CD8-positive, alpha-beta memory T cell (primary cell): ENCODE measurements at regions not wholly inside any gene's neighbourhood (a gene's known extent, or its start where the extent isn't known, plus 50 kb on each side); places are given as distances from the start of the nearest gene placed in this dataset.
A peak's percentile ranks its signal among the peaks of the same experiment; 100 is the strongest.

Source experiments
- CTCF ChIA-PET: fragments of 350-600 bp; sonication (Branson Sonifier 250); formaldehyde crosslinking; loops from one replicate; lab custom pipeline; 2021; ENCODE audit warnings: antibody characterized with exemption; lab: Charles Lee
- POLR2A ChIA-PET: fragments of 350-600 bp; sonication (Branson Sonifier 250); formaldehyde crosslinking; loops from one replicate; lab custom pipeline; 2021; ENCODE audit warnings: antibody characterized with exemption; lab: Charles Lee
- DNase-seq, 5 donors: peaks; one replicate each; pipeline versions ENCODE4 v3.0.0 to v3.0.0-alpha.2; 2020 to 2022; ENCODE audit warnings: mixed read lengths in 1 of 5
- H3K27ac ChIP-seq: one replicate; pipeline ENCODE4 v1.7.0; 2013; ENCODE audit warnings: low read depth, mild to moderate bottlenecking, low read length, moderate library complexity
- H3K27me3 ChIP-seq: 2 replicates; pipeline ENCODE4 v1.7.0; 2013; ENCODE audit warnings: low read length, mild to moderate bottlenecking; ENCODE audit not compliant: insufficient read depth, poor library complexity, severe bottlenecking
- H3K36me3 ChIP-seq: 2 replicates; pipeline ENCODE4 v1.7.0; 2013; ENCODE audit warnings: mild to moderate bottlenecking, low read length, moderate library complexity; ENCODE audit not compliant: insufficient read depth
- H3K4me1 ChIP-seq: 2 replicates; pipeline ENCODE4 v1.7.0; 2013; ENCODE audit warnings: mild to moderate bottlenecking, low read length, moderate library complexity; ENCODE audit not compliant: insufficient read depth
- H3K4me3 ChIP-seq: 2 replicates; pipeline ENCODE4 v1.7.0; 2013; ENCODE audit warnings: mild to moderate bottlenecking, low read length
- H3K9me3 ChIP-seq: 2 replicates; pipeline ENCODE4 v1.7.0; 2013; ENCODE audit warnings: mild to moderate bottlenecking, low read length
- H3K27ac Mint-ChIP-seq, 8 donors: one replicate each; pipeline ENCODE4 v1.8.0; 2020 to 2021; ENCODE audit warnings: mixed read lengths in 8 of 8, mild to moderate bottlenecking in 6 of 8, inconsistent platforms in 3 of 8, moderate library complexity in 3 of 8
- H3K27me3 Mint-ChIP-seq, 2 donors: one replicate each; pipeline ENCODE4 v1.8.0; 2020 to 2021; ENCODE audit warnings: mixed read lengths in 2 of 2, mild to moderate bottlenecking in 1 of 2, moderate library complexity in 1 of 2
- H3K36me3 Mint-ChIP-seq, 3 donors: one replicate each; pipeline ENCODE4 v1.8.0; 2020 to 2021; ENCODE audit warnings: mixed read lengths in 3 of 3, inconsistent platforms in 1 of 3, mild to moderate bottlenecking in 1 of 3
- H3K4me1 Mint-ChIP-seq, 3 donors: one replicate each; pipeline ENCODE4 v1.8.0; 2020 to 2021; ENCODE audit warnings: mixed read lengths in 3 of 3, inconsistent platforms in 1 of 3, mild to moderate bottlenecking in 1 of 3
- H3K4me3 Mint-ChIP-seq, 7 donors: one replicate each; pipeline ENCODE4 v1.8.0; 2020 to 2021; ENCODE audit warnings: mixed read lengths in 7 of 7, mild to moderate bottlenecking in 6 of 7, moderate library complexity in 4 of 7, inconsistent platforms in 2 of 7
- H3K9me3 Mint-ChIP-seq, 5 donors: one replicate each; pipeline ENCODE4 v1.8.0; 2020 to 2022; ENCODE audit warnings: mixed read lengths in 5 of 5, mild to moderate bottlenecking in 3 of 5, moderate library complexity in 2 of 5, inconsistent platforms in 1 of 5

DNA sequence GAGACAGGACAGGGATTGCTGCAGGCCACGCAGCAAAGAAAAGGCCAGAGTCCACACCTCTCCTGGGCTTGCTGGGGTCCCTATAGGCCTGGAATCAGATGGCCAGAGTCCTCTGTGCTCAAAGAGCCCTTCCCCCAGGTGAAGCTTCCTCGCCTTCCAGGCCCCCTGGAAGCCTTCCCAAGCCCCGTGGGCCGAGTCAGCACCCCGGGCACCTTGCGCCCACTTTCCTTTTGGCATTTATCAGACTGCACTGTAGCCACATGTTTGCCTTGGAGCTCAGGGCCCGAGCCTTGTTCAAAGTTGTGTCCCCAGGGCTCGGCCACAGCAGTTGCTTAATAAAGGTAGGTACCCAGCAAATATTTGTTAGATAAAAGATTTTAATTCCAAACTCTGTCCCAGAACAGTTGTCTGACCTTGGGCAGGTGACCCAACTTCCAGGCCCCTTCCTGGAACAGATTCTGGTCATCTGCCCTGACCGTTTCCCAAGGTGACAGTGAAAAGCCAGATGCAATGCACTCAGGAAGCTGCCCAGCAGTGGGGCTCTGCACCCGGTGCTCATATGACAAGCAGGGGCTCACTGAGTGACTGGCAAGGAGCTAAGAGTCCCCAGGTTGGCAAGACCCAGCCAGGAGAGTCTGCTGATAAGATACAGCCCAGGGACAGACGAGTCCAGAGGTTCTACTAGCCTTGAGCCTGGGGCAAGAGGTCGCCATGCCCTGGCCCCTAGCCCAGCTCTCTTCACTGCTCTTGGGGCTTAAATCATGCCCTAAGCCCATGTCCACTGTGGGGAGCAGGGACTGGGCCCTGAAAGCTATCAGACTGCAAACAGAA is 81.2 kb downstream of the PITPNM2 start:
- no peaks in the 10 kb centered on the region for H3K36me3 Mint-ChIP-seq
- DNase-seq = no peak
- H3K4me1 Mint-ChIP-seq = peaks cover 20 to 36% (median 20%) of the 10 kb centered on the region in 3 donors
- Histone ChIP-seq H3K9me3 (no peaks in the 10 kb centered on the region), H3K4me1 (peaks cover 46% of the 10 kb centered on the region), H3K27ac (no peak overlapping the region), H3K4me3 (no peak overlapping the region), H3K27me3 (no peaks in the 10 kb centered on the region), H3K36me3 (no peaks in the 10 kb centered on the region)
- CTCF ChIA-PET = interaction anchor here (0.8 kb wide), 1 partner anchor 26 kb away, joined by 3 read pairs; no protein-coding TSS in a partner anchor
- peak overlapping the region in 2 of 8 donors; percentile 43 to 47 for H3K27ac Mint-ChIP-seq
- no peaks in the 10 kb centered on the region for H3K27me3 Mint-ChIP-seq
- no peaks in the 10 kb centered on the region for H3K9me3 Mint-ChIP-seq
- POLR2A ChIA-PET = no interaction called here
- H3K4me3 Mint-ChIP-seq = no peak overlapping the region

DNA sequence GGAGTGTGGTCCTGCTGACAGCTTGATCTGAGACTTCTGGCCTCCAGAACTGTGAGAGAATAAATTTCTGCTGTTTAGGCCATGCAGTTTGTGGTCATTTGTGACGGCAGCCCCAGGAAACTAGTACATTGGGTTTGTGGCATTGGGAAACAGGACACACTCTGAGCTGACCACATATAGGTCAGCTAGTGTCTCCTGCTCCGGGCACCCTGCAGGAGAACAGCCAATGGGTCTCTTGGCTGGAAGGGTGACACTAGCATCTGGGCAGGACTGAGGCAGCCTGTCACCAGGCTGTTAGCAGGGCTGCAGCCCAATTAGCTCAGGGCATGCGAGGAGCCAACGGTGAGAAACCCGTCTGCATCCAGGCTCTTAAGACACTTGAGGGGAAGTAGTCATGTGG is 83.2 kb downstream of the PITPNM2 start:
- Histone ChIP-seq H3K27ac (no peak overlapping the region), H3K4me1 (peaks cover 32% of the 10 kb centered on the region), H3K27me3 (no peaks in the 10 kb centered on the region), H3K36me3 (no peaks in the 10 kb centered on the region), H3K4me3 (no peak overlapping the region), H3K9me3 (no peaks in the 10 kb centered on the region)
- peaks cover 7 to 26% (median 8%) of the 10 kb centered on the region in 3 donors for H3K4me1 Mint-ChIP-seq
- no peaks in the 10 kb centered on the region for H3K9me3 Mint-ChIP-seq
- no peaks in the 10 kb centered on the region for H3K27me3 Mint-ChIP-seq
- POLR2A ChIA-PET = no interaction called here
- no peaks in the 10 kb centered on the region for H3K36me3 Mint-ChIP-seq
- DNase-seq = no peak
- CTCF ChIA-PET = no interaction called here
- peak overlapping the region in 1 of 7 donors; percentile 15 for H3K4me3 Mint-ChIP-seq
- peak overlapping the region in 2 of 8 donors; percentile 41 to 56 for H3K27ac Mint-ChIP-seq

DNA sequence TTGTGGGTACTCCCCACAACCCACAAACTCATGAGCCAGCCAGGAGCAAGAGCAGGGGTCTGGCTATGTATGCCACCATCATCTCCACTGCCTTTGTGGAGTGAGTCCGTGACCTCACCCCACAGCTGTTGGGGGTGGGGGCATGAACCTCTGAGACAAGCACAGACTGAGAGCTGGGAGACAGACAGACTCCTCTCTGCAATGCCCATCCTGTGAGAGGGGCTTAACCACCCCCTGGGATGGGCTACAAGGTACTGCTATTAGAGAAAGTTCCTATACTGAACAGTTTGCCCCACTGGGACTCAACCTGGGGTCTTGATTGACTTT is 84.5 kb downstream of the PITPNM2 start:
- ChIA-PET POLR2A (interaction anchor here (1.0 kb wide), 1 partner anchor 10 kb away, joined by 3 read pairs; no protein-coding TSS in a partner anchor), CTCF (no interaction called here)
- Mint-ChIP-seq H3K27me3 (no peaks in the 10 kb centered on the region), H3K4me1 (peaks cover 7 to 21% (median 9%) of the 10 kb centered on the region in 3 donors), H3K36me3 (no peaks in the 10 kb centered on the region), H3K9me3 (no peaks in the 10 kb centered on the region), H3K27ac (peak overlapping the region in 3 of 8 donors; percentile 11 to 30 (median 24)), H3K4me3 (no peak overlapping the region)
- Histone ChIP-seq H3K9me3 (no peaks in the 10 kb centered on the region), H3K4me3 (no peak overlapping the region), H3K4me1 (peaks cover 21% of the 10 kb centered on the region), H3K27ac (no peak overlapping the region), H3K27me3 (no peaks in the 10 kb centered on the region), H3K36me3 (no peaks in the 10 kb centered on the region)
- DNase-seq = no peak

DNA sequence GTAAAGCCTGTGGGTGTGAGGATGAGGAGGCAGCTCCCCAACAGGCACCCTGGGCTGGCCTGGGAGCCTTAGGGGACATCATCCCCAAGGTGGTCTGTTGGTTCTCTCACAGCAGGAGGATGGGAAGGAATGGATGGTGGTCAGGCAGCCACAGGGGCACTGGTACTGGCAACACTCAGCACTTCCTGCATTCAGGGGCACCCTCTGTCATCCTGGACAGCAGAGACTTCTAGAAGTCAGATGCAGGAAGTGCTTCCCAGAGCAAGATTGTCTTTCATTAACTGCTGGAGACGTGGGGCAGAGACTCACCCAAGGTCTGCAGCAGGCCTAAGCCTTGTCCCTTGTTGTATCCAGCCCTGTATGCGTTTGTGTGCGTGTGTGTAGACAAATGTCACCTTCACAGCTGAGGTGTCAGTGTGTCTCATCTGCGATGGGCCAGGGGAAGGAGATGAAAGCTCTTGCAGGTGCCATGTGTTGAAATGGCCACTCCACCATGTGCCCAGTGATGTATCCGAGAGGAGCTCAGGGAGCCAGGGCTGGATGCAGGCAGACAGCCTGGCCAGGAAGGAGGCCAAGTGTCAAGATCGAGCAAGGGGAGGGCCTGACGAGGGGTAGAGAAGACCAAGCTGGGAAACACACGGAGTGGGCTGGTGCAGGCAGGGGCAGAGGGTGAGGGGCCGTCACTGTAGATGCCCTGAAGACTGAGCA is 85.1 kb downstream of the PITPNM2 start:
- Mint-ChIP-seq H3K36me3 (peaks cover 0 to under 1% (median 0%) of the 10 kb centered on the region in 3 donors), H3K4me3 (peak overlapping the region in 1 of 7 donors; percentile 42), H3K27me3 (no peaks in the 10 kb centered on the region), H3K9me3 (no peaks in the 10 kb centered on the region), H3K4me1 (peaks cover 7 to 24% (median 9%) of the 10 kb centered on the region in 3 donors), H3K27ac (peak overlapping the region in 6 of 8 donors; percentile 30 to 78 (median 57))
- ChIA-PET CTCF (interaction anchor here (1.0 kb wide), 1 partner anchor 38 kb away, joined by 3 read pairs; no protein-coding TSS in a partner anchor), POLR2A (interaction anchor here (1.0 kb wide), 1 partner anchor 11 kb away, joined by 3 read pairs; no protein-coding TSS in a partner anchor)
- Histone ChIP-seq H3K4me1 (peaks cover 18% of the 10 kb centered on the region), H3K9me3 (no peaks in the 10 kb centered on the region), H3K27ac (no peak overlapping the region), H3K4me3 (no peak overlapping the region), H3K27me3 (no peaks in the 10 kb centered on the region), H3K36me3 (no peaks in the 10 kb centered on the region)
- DNase-seq = no peak

DNA sequence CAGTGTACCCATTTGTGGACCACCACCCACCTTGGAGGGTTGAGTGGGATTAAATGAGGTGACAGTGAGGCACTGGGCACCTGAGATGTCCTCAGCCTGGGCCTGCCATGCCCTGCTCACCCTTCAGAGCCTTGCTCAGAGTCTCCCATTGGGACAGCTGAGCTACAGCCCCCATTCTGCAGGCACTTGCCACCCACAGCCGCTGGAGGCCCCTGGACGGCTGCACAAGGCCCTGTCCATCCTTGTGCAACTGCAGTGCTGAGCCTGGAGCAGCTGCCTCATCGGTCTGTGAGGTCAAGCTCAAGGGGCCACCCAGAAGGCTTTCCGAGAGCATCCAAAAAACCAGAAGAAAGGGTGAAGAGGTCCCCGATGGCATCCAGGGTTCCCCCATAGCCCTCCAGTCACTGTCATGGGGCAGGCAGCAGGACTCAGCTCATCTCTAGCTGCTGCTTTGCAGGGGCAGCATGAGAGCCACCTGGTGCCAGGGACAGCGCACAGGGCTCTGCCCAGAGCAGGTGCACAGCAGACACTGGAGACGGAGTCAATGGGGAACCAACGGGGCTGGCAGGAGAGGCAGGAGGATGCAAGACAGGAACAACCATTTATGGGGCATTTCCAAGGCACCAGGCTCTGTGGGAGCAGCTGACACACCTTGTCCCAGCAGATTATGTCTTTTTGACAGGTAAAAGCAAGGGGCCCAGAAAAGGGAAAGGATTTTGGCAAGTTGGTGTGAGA is 84.6 kb downstream of the ARL6IP4 start:
- Mint-ChIP-seq H3K27ac (peak overlapping the region in 4 of 8 donors; percentile 23 to 77 (median 57)), H3K9me3 (no peaks in the 10 kb centered on the region), H3K4me1 (peaks cover 7 to 25% (median 9%) of the 10 kb centered on the region in 3 donors), H3K27me3 (no peaks in the 10 kb centered on the region), H3K36me3 (peaks cover 0 to 1% (median 0%) of the 10 kb centered on the region in 3 donors), H3K4me3 (no peak overlapping the region)
- no peak overlapping the region for H3K27ac ChIP-seq
- H3K9me3 ChIP-seq = no peaks in the 10 kb centered on the region
- H3K27me3 ChIP-seq = no peaks in the 10 kb centered on the region
- H3K36me3 ChIP-seq = no peaks in the 10 kb centered on the region
- no peak overlapping the region for H3K4me3 ChIP-seq
- no peak for DNase-seq
- ChIA-PET POLR2A (no interaction called here), CTCF (interaction anchor here (0.7 to 1.0 kb wide), 2 partner anchors 37 to 168 kb away, joined by 3 to 4 read pairs; partner anchors contain the start of gene MPHOSPH9)
- peaks cover 18% of the 10 kb centered on the region for H3K4me1 ChIP-seq

DNA sequence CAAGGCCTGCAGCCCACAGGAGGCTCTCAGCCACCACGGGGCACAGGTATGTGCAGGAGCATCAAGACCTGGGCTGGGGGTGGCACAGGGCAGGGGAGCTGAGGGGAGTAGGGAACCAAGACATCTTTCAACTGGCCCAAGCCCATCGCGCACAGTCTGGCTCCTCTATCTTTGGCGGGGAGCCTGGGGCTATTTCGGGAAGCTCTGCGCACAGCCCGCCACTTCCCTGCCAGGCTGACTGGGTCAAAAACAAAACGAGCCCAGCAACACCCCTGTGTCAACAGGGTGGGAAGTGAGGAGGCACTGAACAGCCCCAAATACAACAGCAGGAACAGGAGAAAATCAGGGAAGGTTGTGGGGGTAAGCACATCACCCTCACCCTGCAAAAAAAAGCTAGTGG is 83.9 kb downstream of the ARL6IP4 start:
- CTCF ChIA-PET = interaction anchor here (0.7 kb wide), 1 partner anchor 168 kb away, joined by 4 read pairs; the partner anchor contains the start of gene MPHOSPH9
- Histone ChIP-seq H3K36me3 (no peaks in the 10 kb centered on the region), H3K4me3 (no peak overlapping the region), H3K27me3 (no peaks in the 10 kb centered on the region), H3K27ac (no peak overlapping the region), H3K9me3 (no peaks in the 10 kb centered on the region), H3K4me1 (peaks cover 18% of the 10 kb centered on the region)
- Mint-ChIP-seq H3K9me3 (no peaks in the 10 kb centered on the region), H3K4me3 (no peak overlapping the region), H3K36me3 (peaks cover 0 to 1% (median 0%) of the 10 kb centered on the region in 3 donors), H3K4me1 (peaks cover 7 to 25% (median 10%) of the 10 kb centered on the region in 3 donors), H3K27me3 (no peaks in the 10 kb centered on the region), H3K27ac (peak overlapping the region in 1 of 8 donors; percentile 43)
- DNase-seq = no peak
- POLR2A ChIA-PET = no interaction called here

DNA sequence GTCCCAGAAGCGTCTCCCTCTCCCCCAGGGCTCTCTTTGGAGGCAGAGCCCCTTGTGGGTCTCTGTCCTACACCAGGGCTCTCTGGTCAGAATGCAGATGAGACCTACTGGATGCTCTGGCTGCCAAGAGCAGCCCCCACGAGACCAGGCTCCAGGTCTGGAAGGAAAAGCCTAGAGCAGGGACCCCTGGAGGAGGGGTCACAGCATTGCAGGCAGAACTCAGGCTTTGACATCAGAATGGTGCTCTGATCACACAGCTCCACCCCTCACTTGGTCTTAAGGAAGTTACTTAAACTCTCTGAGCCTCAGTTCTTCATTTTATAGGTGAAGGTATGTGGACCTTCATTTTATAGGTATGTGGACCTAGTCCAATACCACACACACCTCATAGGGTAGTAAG is 83.1 kb downstream of the ARL6IP4 start:
- H3K4me3 Mint-ChIP-seq = no peak overlapping the region
- no peak overlapping the region for H3K27ac ChIP-seq
- H3K27me3 ChIP-seq = no peaks in the 10 kb centered on the region
- ChIA-PET POLR2A (no interaction called here), CTCF (interaction anchor here (1.0 kb wide), 1 partner anchor 12 kb away, joined by 3 read pairs; no protein-coding TSS in a partner anchor)
- H3K4me1 ChIP-seq = peaks cover 18% of the 10 kb centered on the region
- peak overlapping the region in 2 of 8 donors; percentile 15 to 43 for H3K27ac Mint-ChIP-seq
- H3K27me3 Mint-ChIP-seq = no peaks in the 10 kb centered on the region
- H3K9me3 Mint-ChIP-seq = no peaks in the 10 kb centered on the region
- H3K9me3 ChIP-seq = no peaks in the 10 kb centered on the region
- H3K4me1 Mint-ChIP-seq = peaks cover 7 to 25% (median 10%) of the 10 kb centered on the region in 3 donors
- peaks cover 0 to 1% (median 0%) of the 10 kb centered on the region in 3 donors for H3K36me3 Mint-ChIP-seq
- no peak overlapping the region for H3K4me3 ChIP-seq
- H3K36me3 ChIP-seq = no peaks in the 10 kb centered on the region
- DNase-seq = peak in 1 of 5 donors; percentile 26
